OCI-LY3 (cell line): ENCODE measurements at regions not wholly inside any gene's neighbourhood (a gene's known extent, or its start where the extent isn't known, plus 50 kb on each side); places are given as distances from the start of the nearest gene placed in this dataset.

Experiments
- CTCF ChIP-seq: fragments of 200-600, 300-600 bp; sonication (generic); IDR thresholded peaks from 2 replicates; pipeline ENCODE4 v1.5.1; 2014; ENCODE audit warnings: antibody characterized with exemption, low read length, low read depth
- EZH2phosphoT487 ChIP-seq: fragments of 200-600 bp; shearing (Covaris generic); IDR thresholded peaks from 2 replicates; pipeline ENCODE4 v1.6.1; 2018; ENCODE audit warnings: antibody characterized with exemption, mixed run types, low read depth

GRCh38 chr6:14640631-14641030, 523.1 kb downstream of the CD83 start:
- TF ChIP-seq CTCF: no peak
- TF ChIP-seq EZH2phosphoT487: no peak
